Mesothelial cell of epicardium (in vitro differentiated cells): ENCODE measurements at regions not wholly inside any gene's neighbourhood (a gene's known extent, or its start where the extent isn't known, plus 50 kb on each side); places are given as distances from the start of the nearest gene placed in this dataset.

Experiments used
- DNase-seq, 2 experiments: peaks; one replicate each; pipeline ENCODE4 v3.0.0; 2021; ENCODE audit warnings: low spot score in 2 of 2; ENCODE audit not compliant: unreplicated experiment in 2 of 2
- H3K27ac Mint-ChIP-seq: 2 replicates; pipeline ENCODE4 v1.8.0; 2021; ENCODE audit warnings: mixed read lengths
- H3K27me3 Mint-ChIP-seq: 2 replicates; pipeline ENCODE4 v1.8.0; 2021; ENCODE audit warnings: low read depth, mixed read lengths
- H3K36me3 Mint-ChIP-seq: 2 replicates; pipeline ENCODE4 v1.8.0; 2021; ENCODE audit warnings: mixed read lengths
- H3K4me1 Mint-ChIP-seq: 2 replicates; pipeline ENCODE4 v1.8.0; 2021; ENCODE audit warnings: mixed read lengths
- H3K4me3 Mint-ChIP-seq: 2 replicates; pipeline ENCODE4 v1.8.0; 2021; ENCODE audit warnings: mild to moderate bottlenecking, moderate library complexity, mixed read lengths
- H3K9me3 Mint-ChIP-seq: 2 replicates; pipeline ENCODE4 v1.8.0; 2021; ENCODE audit warnings: mixed read lengths
- TF ChIP-seq, protein P1 (sequence below): fragments of 200-600 bp; sonication (generic); IDR thresholded peaks from one replicate; pipeline ENCODE4 v1.5.0; 2021; ENCODE audit warnings: antibody characterized with exemption; ENCODE audit not compliant: unreplicated experiment

- TF ChIP-seq, protein P1, sequence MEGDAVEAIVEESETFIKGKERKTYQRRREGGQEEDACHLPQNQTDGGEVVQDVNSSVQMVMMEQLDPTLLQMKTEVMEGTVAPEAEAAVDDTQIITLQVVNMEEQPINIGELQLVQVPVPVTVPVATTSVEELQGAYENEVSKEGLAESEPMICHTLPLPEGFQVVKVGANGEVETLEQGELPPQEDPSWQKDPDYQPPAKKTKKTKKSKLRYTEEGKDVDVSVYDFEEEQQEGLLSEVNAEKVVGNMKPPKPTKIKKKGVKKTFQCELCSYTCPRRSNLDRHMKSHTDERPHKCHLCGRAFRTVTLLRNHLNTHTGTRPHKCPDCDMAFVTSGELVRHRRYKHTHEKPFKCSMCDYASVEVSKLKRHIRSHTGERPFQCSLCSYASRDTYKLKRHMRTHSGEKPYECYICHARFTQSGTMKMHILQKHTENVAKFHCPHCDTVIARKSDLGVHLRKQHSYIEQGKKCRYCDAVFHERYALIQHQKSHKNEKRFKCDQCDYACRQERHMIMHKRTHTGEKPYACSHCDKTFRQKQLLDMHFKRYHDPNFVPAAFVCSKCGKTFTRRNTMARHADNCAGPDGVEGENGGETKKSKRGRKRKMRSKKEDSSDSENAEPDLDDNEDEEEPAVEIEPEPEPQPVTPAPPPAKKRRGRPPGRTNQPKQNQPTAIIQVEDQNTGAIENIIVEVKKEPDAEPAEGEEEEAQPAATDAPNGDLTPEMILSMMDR: no peak
- Mint-ChIP-seq H3K36me3 (no peaks in the 10 kb centered on the region), H3K9me3 (peaks cover 1% of the 10 kb centered on the region), H3K27me3 (no peaks in the 10 kb centered on the region), H3K27ac (no peak overlapping the region), H3K4me1 (no peaks in the 10 kb centered on the region), H3K4me3 (no peak overlapping the region)
- no peak for DNase-seq
Observed at GRCh38 chr9:103985077-103985476, 109.0 kb upstream of the SMC2 start.

GRCh38 chr9:103988821-103989220 lies 105.3 kb upstream of the SMC2 start:
- H3K36me3 Mint-ChIP-seq: no peaks in the 10 kb centered on the region
- no peak overlapping the region for H3K27ac Mint-ChIP-seq
- no peaks in the 10 kb centered on the region for H3K4me1 Mint-ChIP-seq
- no peak for DNase-seq
- H3K9me3 Mint-ChIP-seq: no peaks in the 10 kb centered on the region
- TF ChIP-seq, protein P1: no peak
- H3K27me3 Mint-ChIP-seq: no peaks in the 10 kb centered on the region
- no peak overlapping the region for H3K4me3 Mint-ChIP-seq

GRCh38 chr9:103990311-103990710 lies 103.8 kb upstream of the SMC2 start:
- TF ChIP-seq, protein P1: no peak
- DNase-seq: no peak
- H3K27me3 Mint-ChIP-seq: no peaks in the 10 kb centered on the region
- no peaks in the 10 kb centered on the region for H3K36me3 Mint-ChIP-seq
- H3K27ac Mint-ChIP-seq: no peak overlapping the region
- H3K4me1 Mint-ChIP-seq: no peaks in the 10 kb centered on the region
- H3K4me3 Mint-ChIP-seq: no peak overlapping the region
- H3K9me3 Mint-ChIP-seq: no peaks in the 10 kb centered on the region

- Mint-ChIP-seq H3K27me3 (no peaks in the 10 kb centered on the region), H3K36me3 (no peaks in the 10 kb centered on the region), H3K4me1 (no peaks in the 10 kb centered on the region), H3K4me3 (no peak overlapping the region), H3K27ac (no peak overlapping the region), H3K9me3 (no peaks in the 10 kb centered on the region)
- DNase-seq: no peak
- TF ChIP-seq, protein P1: no peak
Observed at GRCh38 chr9:103991001-103991400, 103.1 kb upstream of the SMC2 start.

- TF ChIP-seq, protein P1: no peak
- Mint-ChIP-seq H3K4me3 (no peak overlapping the region), H3K27me3 (no peaks in the 10 kb centered on the region), H3K27ac (no peak overlapping the region), H3K4me1 (no peaks in the 10 kb centered on the region), H3K36me3 (no peaks in the 10 kb centered on the region), H3K9me3 (no peaks in the 10 kb centered on the region)
- DNase-seq: no peak
Observed at GRCh38 chr9:103991698-103992097, 102.4 kb upstream of the SMC2 start.

DNA sequence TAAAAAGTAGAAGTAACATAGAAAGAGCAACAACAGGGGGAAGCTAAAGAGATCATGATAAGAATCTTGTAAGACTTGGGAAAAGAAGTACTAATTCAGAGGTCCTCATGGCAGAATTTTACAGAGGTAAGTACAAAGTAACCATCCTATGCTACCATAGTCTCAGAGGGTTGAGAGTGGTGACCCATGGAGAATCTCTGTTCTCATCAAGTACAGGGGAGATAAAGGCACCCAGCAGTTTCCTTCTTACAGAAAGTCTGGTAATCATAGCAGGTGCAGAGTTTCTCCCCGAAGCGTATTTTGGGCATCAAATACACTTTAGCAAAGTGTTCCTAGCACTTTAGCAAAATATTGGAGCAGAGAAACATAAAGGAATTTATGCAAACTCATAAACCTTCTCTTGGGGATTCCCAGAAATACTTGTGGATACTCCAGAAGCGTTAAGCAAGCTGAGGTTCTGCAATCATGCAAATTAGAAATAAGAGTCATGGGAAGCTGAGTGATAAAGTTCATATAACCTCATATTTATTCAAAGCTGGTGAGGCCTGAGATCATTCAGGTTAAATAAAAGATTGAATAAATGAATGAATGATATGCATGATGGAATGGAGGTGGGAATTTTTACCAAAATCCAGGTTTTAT lies 101.0 kb upstream of the SMC2 start:
- H3K27me3 Mint-ChIP-seq: no peaks in the 10 kb centered on the region
- TF ChIP-seq, protein P1: no peak
- H3K4me1 Mint-ChIP-seq: no peaks in the 10 kb centered on the region
- no peak overlapping the region for H3K4me3 Mint-ChIP-seq
- H3K27ac Mint-ChIP-seq: no peak overlapping the region
- H3K36me3 Mint-ChIP-seq: no peaks in the 10 kb centered on the region
- H3K9me3 Mint-ChIP-seq: no peaks in the 10 kb centered on the region
- DNase-seq: no peak
